Cardiac muscle cell (in vitro differentiated cells and primary cell): ENCODE measurements at regions not wholly inside any gene's neighbourhood (a gene's known extent, or its start where the extent isn't known, plus 50 kb on each side); places are given as distances from the start of the nearest gene placed in this dataset.

Experiments
- DNase-seq, 2 donors: peaks; one replicate each; pipeline versions ENCODE4 v3.0.0 to v3.0.0-alpha.2; 2010 to 2017; ENCODE audit warnings: low read depth in 1 of 2, low spot score in 1 of 2
- H3K27ac ChIP-seq: fragments of 200-600 bp; sonication (generic); 2 replicates; pipeline ENCODE4 v1.5.1; 2016
- H3K27me3 ChIP-seq: fragments of 200-600 bp; sonication (generic); 2 replicates; pipeline ENCODE4 v1.6.0; 2016; ENCODE audit warnings: control low read depth
- H3K36me3 ChIP-seq: fragments of 200-600 bp; sonication (generic); 2 replicates; pipeline ENCODE4 v1.5.1; 2016; ENCODE audit warnings: control low read depth
- H3K4me1 ChIP-seq: fragments of 200-600 bp; sonication (generic); 2 replicates; pipeline ENCODE4 v1.8.1; 2017; ENCODE audit warnings: low read depth, mild to moderate bottlenecking, mixed run types
- H3K4me3 ChIP-seq: fragments of 200-600 bp; sonication (generic); 2 replicates; pipeline ENCODE4 v1.5.1; 2016; ENCODE audit warnings: mild to moderate bottlenecking
- H3K9me3 ChIP-seq: fragments of 200-600 bp; sonication (generic); 2 replicates; pipeline ENCODE4 v1.5.1; 2017; ENCODE audit warnings: low read depth, mild to moderate bottlenecking, control low read depth
- TF ChIP-seq, protein P1 (sequence below): IDR thresholded peaks from 2 replicates; pipeline ENCODE4 v1.5.1; 2012; ENCODE audit warnings: low read depth, mild to moderate bottlenecking, low read length

DNA sequence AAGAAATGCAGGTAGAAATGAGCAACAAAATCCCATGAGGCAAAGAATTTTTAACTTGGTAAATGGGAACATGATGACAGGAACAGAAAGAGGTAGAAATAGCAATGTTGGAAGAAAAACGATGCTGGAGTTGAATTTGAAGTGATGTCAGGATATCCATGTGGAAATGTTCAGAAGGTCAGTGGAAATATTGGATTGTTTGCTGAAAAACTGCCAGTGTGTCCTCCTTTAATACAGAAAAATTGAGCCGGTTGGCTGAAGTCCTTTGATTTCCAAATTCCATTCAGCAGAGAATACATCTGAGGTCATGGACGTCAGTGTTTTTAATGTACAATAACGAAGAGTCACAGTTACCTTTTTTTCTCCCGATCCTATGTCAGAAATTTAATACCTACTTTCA is 110.0 kb upstream of the DMAC1 start:
- H3K9me3 ChIP-seq: no peaks in the 10 kb centered on the region
- H3K36me3 ChIP-seq: no peaks in the 10 kb centered on the region
- H3K4me3 ChIP-seq: no peak overlapping the region
- no peaks in the 10 kb centered on the region for H3K4me1 ChIP-seq
- TF ChIP-seq, protein P1, sequence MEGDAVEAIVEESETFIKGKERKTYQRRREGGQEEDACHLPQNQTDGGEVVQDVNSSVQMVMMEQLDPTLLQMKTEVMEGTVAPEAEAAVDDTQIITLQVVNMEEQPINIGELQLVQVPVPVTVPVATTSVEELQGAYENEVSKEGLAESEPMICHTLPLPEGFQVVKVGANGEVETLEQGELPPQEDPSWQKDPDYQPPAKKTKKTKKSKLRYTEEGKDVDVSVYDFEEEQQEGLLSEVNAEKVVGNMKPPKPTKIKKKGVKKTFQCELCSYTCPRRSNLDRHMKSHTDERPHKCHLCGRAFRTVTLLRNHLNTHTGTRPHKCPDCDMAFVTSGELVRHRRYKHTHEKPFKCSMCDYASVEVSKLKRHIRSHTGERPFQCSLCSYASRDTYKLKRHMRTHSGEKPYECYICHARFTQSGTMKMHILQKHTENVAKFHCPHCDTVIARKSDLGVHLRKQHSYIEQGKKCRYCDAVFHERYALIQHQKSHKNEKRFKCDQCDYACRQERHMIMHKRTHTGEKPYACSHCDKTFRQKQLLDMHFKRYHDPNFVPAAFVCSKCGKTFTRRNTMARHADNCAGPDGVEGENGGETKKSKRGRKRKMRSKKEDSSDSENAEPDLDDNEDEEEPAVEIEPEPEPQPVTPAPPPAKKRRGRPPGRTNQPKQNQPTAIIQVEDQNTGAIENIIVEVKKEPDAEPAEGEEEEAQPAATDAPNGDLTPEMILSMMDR: no peak
- H3K27ac ChIP-seq: no peak overlapping the region
- no peaks in the 10 kb centered on the region for H3K27me3 ChIP-seq
- DNase-seq: no peak

DNA sequence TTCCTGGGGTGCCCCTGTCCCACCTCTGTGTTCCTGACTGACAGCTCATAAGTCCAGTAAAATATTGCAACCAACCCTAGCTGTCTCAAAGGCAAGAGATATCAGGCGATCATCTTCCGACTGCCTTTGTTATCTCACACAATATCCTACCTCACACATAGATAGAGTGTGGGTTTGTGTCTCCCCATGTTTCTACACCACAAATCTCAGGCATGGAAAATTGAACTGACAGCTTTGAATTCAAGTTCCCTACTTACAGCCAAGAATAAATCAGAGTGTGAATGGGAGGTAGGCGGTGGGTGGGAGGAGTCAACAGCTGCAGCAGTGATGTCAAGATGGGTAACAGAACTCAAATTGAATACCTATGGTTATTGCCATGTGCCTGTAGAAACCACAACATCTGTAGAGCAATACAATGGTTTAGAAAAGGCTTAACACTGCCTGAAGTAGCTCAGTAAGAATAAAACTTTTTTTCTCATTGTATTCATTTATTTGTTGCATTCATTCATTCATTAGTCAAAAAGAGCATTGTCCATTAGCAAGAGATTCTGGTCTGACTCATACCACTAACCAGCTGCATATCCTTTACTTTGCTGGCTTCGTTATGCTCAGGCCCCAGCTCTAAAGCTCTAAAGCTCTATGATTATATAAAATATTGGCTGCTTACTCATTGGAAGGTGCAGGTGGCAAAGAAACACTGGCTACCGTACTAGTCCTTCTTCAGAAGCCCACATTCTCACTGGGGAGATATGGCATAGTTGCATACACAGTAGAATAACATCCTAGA is 108.2 kb upstream of the DMAC1 start:
- no peaks in the 10 kb centered on the region for H3K27me3 ChIP-seq
- H3K9me3 ChIP-seq: no peaks in the 10 kb centered on the region
- no peak for DNase-seq
- H3K36me3 ChIP-seq: no peaks in the 10 kb centered on the region
- no peak overlapping the region for H3K27ac ChIP-seq
- no peaks in the 10 kb centered on the region for H3K4me1 ChIP-seq
- H3K4me3 ChIP-seq: no peak overlapping the region
- TF ChIP-seq, protein P1: no peak

DNA sequence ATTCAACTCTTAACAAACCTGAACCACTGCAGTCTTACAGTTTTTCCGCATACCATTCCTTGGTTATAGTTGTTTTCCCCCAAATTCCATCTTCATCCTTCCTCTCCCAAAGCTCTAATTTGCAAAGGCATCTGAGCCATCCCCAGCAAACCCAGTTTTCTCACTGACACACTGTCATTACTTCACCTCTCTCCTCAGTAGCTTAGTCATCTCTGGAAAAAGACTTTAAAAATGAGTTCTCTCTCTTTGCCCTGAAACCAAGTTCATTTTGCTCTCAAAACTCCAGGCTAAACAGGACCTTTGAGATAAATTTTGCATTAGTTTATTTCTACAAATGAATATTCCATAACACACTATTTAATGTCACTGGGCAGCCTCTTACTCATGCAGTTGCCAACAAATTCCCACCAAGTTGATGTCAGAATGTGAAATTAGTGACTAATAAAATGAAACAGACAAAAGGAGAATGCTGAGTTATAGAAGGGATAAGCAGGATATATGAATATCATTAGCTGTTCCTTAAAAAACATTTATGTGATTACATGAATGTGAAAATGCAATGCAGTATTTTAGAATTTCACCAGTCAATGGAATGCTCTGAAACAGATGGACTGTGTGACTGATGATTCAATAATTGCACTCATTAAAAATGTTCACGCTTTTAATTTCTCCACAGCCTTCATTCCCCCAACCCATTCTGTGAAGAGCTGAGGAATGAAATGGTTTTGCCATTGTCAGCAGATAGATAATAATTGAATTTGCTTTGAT is 107.4 kb upstream of the DMAC1 start:
- H3K36me3 ChIP-seq: no peaks in the 10 kb centered on the region

DNA sequence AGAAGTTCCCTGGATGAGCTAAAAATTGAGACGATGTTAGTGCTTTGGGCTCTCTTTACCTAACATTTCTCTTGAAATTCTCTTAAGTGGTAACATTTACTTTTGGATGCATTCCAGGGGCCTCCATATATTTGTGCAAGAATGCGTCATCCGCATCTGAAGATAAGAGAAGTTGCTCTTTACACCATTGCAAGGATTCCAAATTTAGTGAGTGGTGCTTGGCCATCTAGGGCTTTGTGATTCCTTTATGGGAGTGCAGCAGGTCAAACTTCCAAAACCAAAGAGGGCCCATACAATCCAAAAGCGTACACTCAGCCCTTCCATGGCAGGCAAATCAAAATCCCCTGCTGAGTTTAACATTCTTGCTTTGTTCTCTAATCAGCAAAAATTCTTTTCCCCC is 102.0 kb upstream of the DMAC1 start:
- Histone ChIP-seq H3K9me3 (no peaks in the 10 kb centered on the region), H3K4me3 (no peak overlapping the region), H3K4me1 (peaks cover 8% of the 10 kb centered on the region), H3K36me3 (no peaks in the 10 kb centered on the region), H3K27ac (peak overlapping the region; percentile 50), H3K27me3 (no peaks in the 10 kb centered on the region)
- DNase-seq: peak; percentile 23 to 34
- TF ChIP-seq, protein P1: no peak

More for the DNA sequence above, 107.4 kb upstream of the DMAC1 start:
- Histone ChIP-seq H3K9me3 (no peaks in the 10 kb centered on the region), H3K27ac (no peak overlapping the region), H3K4me3 (no peak overlapping the region), H3K4me1 (peaks cover 3% of the 10 kb centered on the region), H3K27me3 (no peaks in the 10 kb centered on the region)
- DNase-seq: no peak
- TF ChIP-seq, protein P1: no peak

DNA sequence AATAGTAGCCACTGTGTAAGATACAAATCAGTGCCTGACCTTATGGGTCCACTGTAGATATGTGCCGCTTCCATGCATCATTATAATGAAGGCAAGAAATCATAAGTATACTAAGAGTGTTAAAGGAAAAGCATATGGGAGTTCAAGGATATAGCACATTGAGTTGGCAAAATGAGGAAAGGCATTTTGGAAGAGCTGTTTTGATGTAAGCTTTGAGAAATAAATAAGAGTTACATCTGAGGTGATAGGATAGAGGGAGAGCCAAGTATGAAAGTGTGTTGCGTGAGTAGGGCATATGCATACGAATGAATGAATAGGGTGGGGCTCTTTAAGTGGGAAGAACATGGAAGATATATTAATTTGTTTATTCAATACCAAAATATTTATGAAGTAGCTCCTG is 101.0 kb upstream of the DMAC1 start:
- no peak for DNase-seq
- H3K27me3 ChIP-seq: no peaks in the 10 kb centered on the region
- no peak overlapping the region for H3K27ac ChIP-seq
- H3K4me3 ChIP-seq: no peak overlapping the region
- H3K36me3 ChIP-seq: no peaks in the 10 kb centered on the region
- H3K4me1 ChIP-seq: peaks cover 8% of the 10 kb centered on the region
- TF ChIP-seq, protein P1: no peak
- no peaks in the 10 kb centered on the region for H3K9me3 ChIP-seq
